ENCODE measurements at regions not wholly inside any gene's neighbourhood (a gene's known extent, or its start where the extent isn't known, plus 50 kb on each side); places are given as distances from the start of the nearest gene placed in this dataset.

- TF ChIP-seq CTCF (IDR thresholded peaks at IDR 0.05; ENCODE audit: insufficient read depth, low read depth, low read length, missing control alignments): no peak
- no peak overlapping the region for H3K4me3 ChIP-seq (ENCODE audit: low read length)
- DNase-seq (ENCODE audit: low read depth): no peak
These were observed 183.2 kb upstream of the KCNG1 start for GRCh38 chr20:51206032-51206662.

GRCh38 chr20:51204794-51205193 is 181.9 kb upstream of the KCNG1 start:
- H3K4me3 ChIP-seq (ENCODE audit: low read length): no peak overlapping the region
- no peak for TF ChIP-seq CTCF (IDR thresholded peaks at IDR 0.05; ENCODE audit: insufficient read depth, low read depth, low read length, missing control alignments)
- DNase-seq (ENCODE audit: low read depth): no peak

- H3K4me3 ChIP-seq (ENCODE audit: low read length): no peak overlapping the region
- DNase-seq (ENCODE audit: low read depth): no peak
- TF ChIP-seq CTCF (IDR thresholded peaks at IDR 0.05; ENCODE audit: insufficient read depth, low read depth, low read length, missing control alignments): no peak
These were observed 181.3 kb upstream of the KCNG1 start for GRCh38 chr20:51204051-51204715.

- no peak overlapping the region for H3K4me3 ChIP-seq (ENCODE audit: low read length)
- TF ChIP-seq CTCF (IDR thresholded peaks at IDR 0.05; ENCODE audit: insufficient read depth, low read depth, low read length, missing control alignments): no peak
- DNase-seq (ENCODE audit: low read depth): no peak
These were observed 179.4 kb upstream of the KCNG1 start for GRCh38 chr20:51202304-51202703.

GRCh38 chr20:51199920-51200319 is 177.0 kb upstream of the KCNG1 start:
- no peak overlapping the region for H3K4me3 ChIP-seq (ENCODE audit: low read length)
- TF ChIP-seq CTCF (IDR thresholded peaks at IDR 0.05; ENCODE audit: insufficient read depth, low read depth, low read length, missing control alignments): no peak
- DNase-seq (ENCODE audit: low read depth): no peak

- no peak for DNase-seq (ENCODE audit: low read depth)
- H3K4me3 ChIP-seq (ENCODE audit: low read length): no peak overlapping the region
- no peak for TF ChIP-seq CTCF (IDR thresholded peaks at IDR 0.05; ENCODE audit: insufficient read depth, low read depth, low read length, missing control alignments)
These were observed 176.1 kb upstream of the KCNG1 start for GRCh38 chr20:51198876-51199523.

All from epithelial cell of esophagus (primary cell).